Panc1 (cell line): ENCODE measurements at regions not wholly inside any gene's neighbourhood (a gene's known extent, or its start where the extent isn't known, plus 50 kb on each side); places are given as distances from the start of the nearest gene placed in this dataset.

Source experiments
- CTCF ChIP-seq: fragments of 450-650 bp; IDR thresholded peaks from 2 replicates; pipeline ENCODE4 v1.5.1; 2017; ENCODE audit warnings: mild to moderate bottlenecking
- TCF7L2 ChIP-seq: IDR thresholded peaks from 2 replicates; pipeline ENCODE4 v1.6.1; 2011; ENCODE audit warnings: mild to moderate bottlenecking, low read depth, low read length, inconsistent platforms

- TF ChIP-seq CTCF (no peak), TCF7L2 (no peak)
These were observed 192.9 kb upstream of the POU3F3 start for GRCh38 chr2:104660991-104661390.
